Right atrium auricular region (tissue), 2 donors: ENCODE measurements at regions not wholly inside any gene's neighbourhood (a gene's known extent, or its start where the extent isn't known, plus 50 kb on each side); places are given as distances from the start of the nearest gene placed in this dataset.

Source experiments
- DNase-seq: peaks from one replicate; pipeline ENCODE4 v3.0.0-alpha.2; 2019; ENCODE audit warnings: low spot score
- H3K27ac ChIP-seq, 2 donors: fragments of 200-600 bp; sonication (generic); 1 replicate in 1 of 2; 2 replicates in 1 of 2; pipeline ENCODE4 v1.5.1; 2016 to 2019
- H3K27me3 ChIP-seq, 2 donors: fragments of 200-600 bp; sonication (generic); one replicate each; pipeline versions ENCODE4 v1.5.1 to v1.6.0; 2017 to 2019
- H3K36me3 ChIP-seq: fragments of 200-600 bp; sonication (generic); one replicate; pipeline ENCODE4 v1.5.1; 2016
- H3K4me1 ChIP-seq, 2 donors: fragments of 200-600 bp; sonication (generic); one replicate each; pipeline versions ENCODE4 v1.5.1 to v1.6.0; 2017 to 2019
- H3K4me3 ChIP-seq, 2 donors: fragments of 200-600 bp; sonication (generic); 1 replicate in 1 of 2; 2 replicates in 1 of 2; pipeline ENCODE4 v1.5.1; 2017 to 2019; ENCODE audit warnings: mild to moderate bottlenecking in 1 of 2, moderate library complexity in 1 of 2
- H3K9me3 ChIP-seq, 2 donors: fragments of 200-600 bp; sonication (generic); one replicate each; pipeline ENCODE4 v1.5.1; 2019
- TF ChIP-seq, protein P1 (sequence below), 2 donors: fragments of 200-600 bp; sonication (generic); IDR thresholded peaks; one replicate each; pipeline ENCODE4 v1.5.1; 2019; ENCODE audit warnings: antibody characterized with exemption in 2 of 2

DNA sequence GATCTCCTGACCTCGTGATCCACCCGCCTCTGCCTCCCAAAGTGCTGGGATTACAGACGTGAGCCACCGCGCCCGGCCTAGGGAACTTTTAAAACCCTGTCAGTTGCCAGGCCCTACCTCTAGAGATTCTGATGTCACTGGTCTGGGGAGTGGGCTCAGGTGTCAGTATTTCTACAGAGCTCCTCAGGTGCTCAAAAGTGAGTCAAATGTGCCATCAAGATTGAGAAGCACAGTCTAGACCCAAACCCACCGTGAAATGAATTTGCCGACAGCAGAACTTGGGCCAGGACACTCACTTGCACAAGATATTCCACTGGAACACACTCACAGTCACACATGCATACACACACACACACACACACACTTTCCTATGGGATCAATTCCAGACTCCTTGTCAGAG is 215.5 kb downstream of the RRAGC start:
- H3K4me1 ChIP-seq, result no peaks in the 10 kb centered on the region
- no peak for DNase-seq
- no peaks in the 10 kb centered on the region for H3K27me3 ChIP-seq
- H3K9me3 ChIP-seq, result no peaks in the 10 kb centered on the region
- H3K27ac ChIP-seq, result no peak overlapping the region
- no peaks in the 10 kb centered on the region for H3K36me3 ChIP-seq
- TF ChIP-seq, protein P1, sequence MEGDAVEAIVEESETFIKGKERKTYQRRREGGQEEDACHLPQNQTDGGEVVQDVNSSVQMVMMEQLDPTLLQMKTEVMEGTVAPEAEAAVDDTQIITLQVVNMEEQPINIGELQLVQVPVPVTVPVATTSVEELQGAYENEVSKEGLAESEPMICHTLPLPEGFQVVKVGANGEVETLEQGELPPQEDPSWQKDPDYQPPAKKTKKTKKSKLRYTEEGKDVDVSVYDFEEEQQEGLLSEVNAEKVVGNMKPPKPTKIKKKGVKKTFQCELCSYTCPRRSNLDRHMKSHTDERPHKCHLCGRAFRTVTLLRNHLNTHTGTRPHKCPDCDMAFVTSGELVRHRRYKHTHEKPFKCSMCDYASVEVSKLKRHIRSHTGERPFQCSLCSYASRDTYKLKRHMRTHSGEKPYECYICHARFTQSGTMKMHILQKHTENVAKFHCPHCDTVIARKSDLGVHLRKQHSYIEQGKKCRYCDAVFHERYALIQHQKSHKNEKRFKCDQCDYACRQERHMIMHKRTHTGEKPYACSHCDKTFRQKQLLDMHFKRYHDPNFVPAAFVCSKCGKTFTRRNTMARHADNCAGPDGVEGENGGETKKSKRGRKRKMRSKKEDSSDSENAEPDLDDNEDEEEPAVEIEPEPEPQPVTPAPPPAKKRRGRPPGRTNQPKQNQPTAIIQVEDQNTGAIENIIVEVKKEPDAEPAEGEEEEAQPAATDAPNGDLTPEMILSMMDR (IDR thresholded peaks at IDR 0.05), result no peak
- H3K4me3 ChIP-seq, result no peak overlapping the region

DNA sequence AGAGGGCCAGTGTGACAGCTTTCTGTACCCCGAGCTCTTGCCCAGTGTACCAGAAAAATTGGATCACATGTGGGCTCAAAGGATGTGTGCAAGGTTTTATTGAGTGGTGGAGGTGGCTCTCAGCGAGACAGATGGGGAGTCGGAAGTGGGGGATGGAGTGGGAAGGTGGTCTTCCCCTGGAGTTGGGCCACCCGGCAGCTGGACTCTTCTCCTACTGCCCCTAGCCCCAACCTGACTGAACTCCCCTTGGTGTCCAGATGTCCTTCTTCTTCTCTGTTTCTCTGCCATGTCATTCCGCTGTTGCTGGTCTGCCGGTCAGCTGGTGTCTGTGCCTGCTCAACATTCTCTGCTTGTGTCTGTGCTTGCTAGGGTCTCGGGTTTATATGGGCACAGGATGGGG is 217.9 kb downstream of the RRAGC start:
- Histone ChIP-seq H3K27me3 (no peaks in the 10 kb centered on the region), H3K36me3 (no peaks in the 10 kb centered on the region), H3K4me1 (no peaks in the 10 kb centered on the region), H3K9me3 (no peaks in the 10 kb centered on the region), H3K27ac (no peak overlapping the region), H3K4me3 (no peak overlapping the region)
- TF ChIP-seq, protein P1 (IDR thresholded peaks at IDR 0.05), result no peak
- no peak for DNase-seq

DNA sequence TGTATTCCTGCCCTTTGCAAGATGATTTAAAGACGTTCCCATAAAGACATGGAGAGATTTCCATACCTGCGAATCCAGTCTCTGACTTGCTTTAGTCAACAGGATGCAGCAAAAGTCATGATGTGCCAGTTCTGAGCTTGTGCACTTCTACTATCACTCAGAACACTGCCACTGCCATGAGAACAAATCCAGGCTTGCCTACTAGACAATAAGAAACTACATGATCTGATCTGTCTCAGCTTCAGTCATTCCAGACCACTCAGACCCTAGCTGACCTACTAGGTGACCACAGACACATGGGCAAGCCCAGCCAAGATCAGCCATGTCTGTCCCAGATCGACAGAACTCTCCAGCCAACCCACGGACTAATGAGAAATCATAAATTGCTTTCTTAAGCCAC is 219.2 kb downstream of the RRAGC start:
- no peaks in the 10 kb centered on the region for H3K4me1 ChIP-seq
- TF ChIP-seq, protein P1 (IDR thresholded peaks at IDR 0.05), result no peak
- H3K4me3 ChIP-seq, result no peak overlapping the region
- DNase-seq, result no peak
- no peaks in the 10 kb centered on the region for H3K27me3 ChIP-seq
- H3K36me3 ChIP-seq, result no peaks in the 10 kb centered on the region
- H3K9me3 ChIP-seq, result peaks cover 0 to 4% of the 10 kb centered on the region in 2 donors
- H3K27ac ChIP-seq, result no peak overlapping the region

DNA sequence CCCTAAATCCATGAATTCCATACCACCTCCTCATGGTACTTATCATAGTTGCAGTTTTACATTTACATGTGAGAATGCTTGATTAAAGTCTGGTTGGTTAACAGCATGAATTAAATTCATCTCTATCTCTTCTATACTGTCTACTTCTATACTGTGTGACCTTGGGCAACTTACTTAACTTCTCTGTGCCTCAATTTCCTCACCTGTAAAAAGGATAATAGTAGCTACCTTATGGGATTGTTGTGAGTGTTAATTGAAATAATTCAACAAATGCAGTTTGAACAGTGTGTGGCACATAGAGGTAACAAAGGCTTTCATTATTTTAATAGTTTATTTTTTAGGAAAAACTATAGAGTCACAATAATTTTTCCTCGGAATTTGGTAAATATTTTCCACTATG is 231.3 kb downstream of the RRAGC start:
- no peak overlapping the region for H3K27ac ChIP-seq
- H3K4me3 ChIP-seq, result no peak overlapping the region
- TF ChIP-seq, protein P1 (IDR thresholded peaks at IDR 0.05), result no peak
- H3K27me3 ChIP-seq, result no peaks in the 10 kb centered on the region
- H3K36me3 ChIP-seq, result no peaks in the 10 kb centered on the region
- peaks cover 0 to 8% of the 10 kb centered on the region in 2 donors for H3K9me3 ChIP-seq
- DNase-seq, result no peak
- peaks cover 0 to 5% of the 10 kb centered on the region in 2 donors for H3K4me1 ChIP-seq

DNA sequence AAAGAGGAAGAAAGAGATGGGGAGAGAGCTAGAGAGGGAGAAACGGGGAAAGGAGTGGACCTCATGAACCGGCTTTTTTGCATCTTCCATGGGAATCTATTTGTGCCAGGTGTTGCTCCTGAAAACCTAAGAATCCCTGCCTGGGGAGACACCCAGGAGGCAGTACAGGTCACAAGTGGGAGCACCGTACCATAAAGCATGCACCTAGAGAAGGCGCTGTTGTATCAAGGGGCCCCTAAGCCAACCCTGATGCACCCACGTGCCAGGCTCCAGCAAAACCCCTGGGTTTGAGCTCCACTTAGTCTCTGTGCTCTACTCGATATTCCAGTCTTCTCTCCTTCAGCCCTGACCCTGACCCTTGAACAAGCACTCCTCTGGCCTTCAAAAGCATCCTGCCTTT is 233.6 kb downstream of the RRAGC start:
- H3K27me3 ChIP-seq, result no peaks in the 10 kb centered on the region
- H3K9me3 ChIP-seq, result peaks cover 0 to 4% of the 10 kb centered on the region in 2 donors
- H3K4me1 ChIP-seq, result peaks cover 0 to 5% of the 10 kb centered on the region in 2 donors
- TF ChIP-seq, protein P1 (IDR thresholded peaks at IDR 0.05), result no peak
- H3K36me3 ChIP-seq, result no peaks in the 10 kb centered on the region
- DNase-seq, result no peak
- no peak overlapping the region for H3K27ac ChIP-seq
- H3K4me3 ChIP-seq, result no peak overlapping the region

DNA sequence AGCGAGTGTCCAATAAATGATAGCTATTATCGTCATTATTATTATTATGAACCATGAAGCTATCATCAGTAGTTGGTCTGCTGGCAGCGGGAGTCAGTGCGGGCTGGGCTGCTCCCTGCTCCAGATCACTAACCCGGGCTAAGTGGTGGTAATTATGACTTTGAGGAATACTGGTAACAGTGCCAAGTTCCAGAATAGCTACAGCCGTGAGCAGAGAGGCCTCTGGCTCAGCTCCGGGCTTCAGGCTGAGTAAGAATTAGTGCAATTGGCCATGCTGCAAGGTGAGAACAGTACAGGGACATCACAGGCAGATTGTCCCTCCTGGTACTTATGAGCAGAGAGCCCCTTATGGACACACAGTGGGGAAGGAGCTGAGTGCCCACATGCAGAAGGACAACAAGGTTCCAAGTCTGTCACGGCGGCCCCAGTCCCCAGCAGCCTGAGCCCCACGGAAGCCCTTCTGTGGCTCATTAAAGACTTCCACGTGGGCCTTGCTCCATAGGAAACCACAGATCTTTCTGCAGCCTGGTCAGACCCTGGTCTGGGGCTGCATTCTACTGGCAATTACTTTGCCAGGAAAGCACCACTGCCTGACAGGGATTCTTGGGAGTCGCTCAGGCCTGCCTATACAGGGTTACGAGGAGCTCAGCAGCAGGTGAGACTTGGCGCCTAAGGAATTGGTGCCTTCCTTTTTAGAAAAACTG is 235.1 kb downstream of the RRAGC start:
- Histone ChIP-seq H3K9me3 (peaks cover 0 to 4% of the 10 kb centered on the region in 2 donors), H3K27me3 (no peaks in the 10 kb centered on the region), H3K4me1 (peaks cover 0 to 5% of the 10 kb centered on the region in 2 donors), H3K36me3 (no peaks in the 10 kb centered on the region), H3K4me3 (no peak overlapping the region), H3K27ac (no peak overlapping the region)
- TF ChIP-seq, protein P1 (IDR thresholded peaks at IDR 0.05), result no peak
- DNase-seq, result no peak
